Prostate gland (tissue), 2 donors: ENCODE measurements at regions not wholly inside any gene's neighbourhood (a gene's known extent, or its start where the extent isn't known, plus 50 kb on each side); places are given as distances from the start of the nearest gene placed in this dataset.

ENCODE experiments used
- POLR2A ChIP-seq: fragments of 450-650 bp; IDR thresholded peaks from one replicate; pipeline ENCODE4 v1.6.1; 2016; ENCODE audit warnings: antibody characterized with exemption, mild to moderate bottlenecking
- TF ChIP-seq, protein P1 (sequence below), 4 experiments: fragments of 200-600 bp in 2 of 4; fragments of 450-650 bp in 2 of 4; sonication (generic) in 2 of 4; IDR thresholded peaks; 1 replicate in 3 of 4; 2 replicates in 1 of 4; pipeline ENCODE4 v1.5.1; 2016 to 2019; ENCODE audit warnings: antibody characterized with exemption in 4 of 4, mild to moderate bottlenecking in 2 of 4, moderate library complexity in 2 of 4

DNA sequence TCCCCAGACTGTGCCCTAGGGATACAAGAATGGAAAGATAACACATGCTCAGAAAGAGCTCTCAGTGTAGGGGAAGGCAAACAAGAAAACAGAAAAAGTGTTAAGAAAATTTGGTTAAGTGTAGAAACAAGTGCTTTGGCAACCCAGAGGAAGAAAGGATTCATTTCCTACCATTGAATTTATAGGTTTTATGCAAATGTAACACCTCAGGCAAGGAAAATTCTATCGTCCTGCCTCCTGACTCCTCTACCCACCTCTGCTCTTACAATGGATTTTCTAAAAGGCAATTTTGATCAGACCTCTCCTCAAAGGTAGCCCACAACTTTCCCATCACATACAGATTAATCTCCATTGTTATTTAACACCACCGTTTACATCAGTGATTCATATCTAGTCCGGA, 298.7 kb downstream of the RFC3 start:
- no peak for TF ChIP-seq POLR2A
- TF ChIP-seq, protein P1, sequence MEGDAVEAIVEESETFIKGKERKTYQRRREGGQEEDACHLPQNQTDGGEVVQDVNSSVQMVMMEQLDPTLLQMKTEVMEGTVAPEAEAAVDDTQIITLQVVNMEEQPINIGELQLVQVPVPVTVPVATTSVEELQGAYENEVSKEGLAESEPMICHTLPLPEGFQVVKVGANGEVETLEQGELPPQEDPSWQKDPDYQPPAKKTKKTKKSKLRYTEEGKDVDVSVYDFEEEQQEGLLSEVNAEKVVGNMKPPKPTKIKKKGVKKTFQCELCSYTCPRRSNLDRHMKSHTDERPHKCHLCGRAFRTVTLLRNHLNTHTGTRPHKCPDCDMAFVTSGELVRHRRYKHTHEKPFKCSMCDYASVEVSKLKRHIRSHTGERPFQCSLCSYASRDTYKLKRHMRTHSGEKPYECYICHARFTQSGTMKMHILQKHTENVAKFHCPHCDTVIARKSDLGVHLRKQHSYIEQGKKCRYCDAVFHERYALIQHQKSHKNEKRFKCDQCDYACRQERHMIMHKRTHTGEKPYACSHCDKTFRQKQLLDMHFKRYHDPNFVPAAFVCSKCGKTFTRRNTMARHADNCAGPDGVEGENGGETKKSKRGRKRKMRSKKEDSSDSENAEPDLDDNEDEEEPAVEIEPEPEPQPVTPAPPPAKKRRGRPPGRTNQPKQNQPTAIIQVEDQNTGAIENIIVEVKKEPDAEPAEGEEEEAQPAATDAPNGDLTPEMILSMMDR (IDR thresholded peaks at IDR 0.05): no peak
